Fibroblast of peridontal ligament (primary cell): ENCODE measurements at regions not wholly inside any gene's neighbourhood (a gene's known extent, or its start where the extent isn't known, plus 50 kb on each side); places are given as distances from the start of the nearest gene placed in this dataset.

Experiments used
- DNase-seq: peaks from one replicate; pipeline ENCODE4 v3.0.0-alpha.2; 2010; ENCODE audit errors: extremely low read depth

DNA sequence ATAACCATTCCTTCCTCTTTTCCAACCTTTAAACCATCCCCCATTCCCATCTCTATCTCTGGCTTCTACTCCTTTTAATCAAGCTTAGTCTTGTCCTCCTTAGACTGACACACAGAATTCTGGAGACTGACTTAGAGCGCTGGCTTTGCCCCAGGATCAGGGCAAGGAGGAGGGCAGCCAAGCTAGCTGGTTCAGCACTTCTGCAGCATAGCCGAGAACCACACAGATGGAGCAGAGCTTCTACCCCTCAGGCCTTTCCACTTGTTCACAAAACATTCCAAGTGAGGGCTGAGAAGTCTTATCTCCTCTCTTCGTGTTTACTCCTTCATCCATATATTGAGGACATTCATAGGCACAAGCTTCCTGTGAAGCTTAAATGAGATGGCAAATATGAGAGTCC lies 246.5 kb upstream of the PEX5L start:
- DNase-seq: no peak

DNA sequence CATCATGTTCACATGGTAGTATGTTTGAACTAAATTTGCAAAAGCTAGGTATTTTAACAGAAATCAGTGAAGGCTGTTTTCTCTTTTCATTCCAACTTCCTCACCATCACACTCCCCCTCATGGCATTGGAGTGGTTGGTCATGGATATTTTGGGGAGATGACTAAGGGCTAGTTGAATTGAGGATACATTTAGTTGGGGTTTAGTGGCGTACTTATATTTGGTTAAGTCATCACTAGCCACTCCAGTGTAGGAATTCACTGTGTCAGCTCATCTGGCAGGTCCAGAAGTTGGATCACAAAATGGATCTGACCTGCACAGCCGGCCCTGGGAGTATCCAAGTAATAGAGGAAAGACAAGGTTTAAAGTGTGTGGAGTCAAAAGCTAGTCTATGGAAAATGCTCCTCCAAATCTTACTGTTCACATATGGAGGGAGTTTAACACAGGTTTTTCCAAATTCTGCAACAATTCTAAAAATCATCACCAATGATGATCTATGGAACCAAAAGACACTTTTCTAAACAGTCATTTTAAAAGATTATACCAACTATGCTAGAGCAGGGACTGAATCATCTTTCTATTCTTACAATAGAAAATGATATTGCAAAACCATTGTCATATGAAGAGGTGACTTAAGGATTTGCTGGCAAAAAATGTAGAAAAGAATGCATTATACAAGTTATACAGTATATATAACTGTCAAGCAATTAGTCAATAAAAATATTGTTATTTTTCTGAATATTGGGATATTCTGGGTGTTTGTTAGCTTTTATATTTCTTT lies 247.8 kb upstream of the PEX5L start:
- DNase-seq: peak; percentile 60

DNA sequence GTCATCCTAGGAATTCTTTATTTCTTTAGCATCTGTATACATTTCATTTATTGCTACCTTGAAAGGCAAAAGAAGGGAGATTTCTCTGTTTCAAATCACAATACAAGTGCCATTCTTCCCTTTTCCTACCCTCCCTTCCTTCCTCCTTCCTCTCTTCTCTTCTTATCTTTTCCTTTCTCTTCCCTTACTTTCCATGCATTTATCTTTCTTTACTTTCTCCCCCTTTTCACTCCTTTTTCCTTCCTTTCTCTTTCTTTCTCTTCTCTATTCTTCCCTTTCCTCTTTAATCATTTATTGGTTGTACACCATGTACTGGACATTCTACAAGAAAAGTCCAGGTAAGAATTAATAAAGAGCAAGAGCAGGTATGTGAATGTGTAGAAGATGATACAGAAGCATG lies 251.0 kb upstream of the PEX5L start:
- DNase-seq: no peak

DNA sequence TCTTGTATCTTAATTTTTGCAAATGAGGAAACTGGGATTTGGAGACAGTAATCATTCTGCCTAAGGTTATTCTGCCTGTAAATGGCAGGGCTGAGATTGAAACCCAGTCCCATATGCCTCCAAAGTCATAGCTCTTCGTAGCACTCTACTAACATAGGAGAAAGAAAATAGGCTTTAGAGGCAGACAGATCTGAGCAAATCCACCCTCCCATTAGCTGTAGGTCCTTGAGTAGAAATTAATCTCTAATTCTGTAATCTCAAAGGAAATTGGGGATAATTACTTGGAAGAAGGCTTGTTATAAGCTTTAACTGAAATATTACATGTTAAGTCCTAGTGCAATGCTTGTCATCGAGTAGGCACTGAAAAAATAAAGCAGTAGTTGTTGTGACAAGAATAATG lies 252.1 kb upstream of the PEX5L start:
- DNase-seq: no peak

DNA sequence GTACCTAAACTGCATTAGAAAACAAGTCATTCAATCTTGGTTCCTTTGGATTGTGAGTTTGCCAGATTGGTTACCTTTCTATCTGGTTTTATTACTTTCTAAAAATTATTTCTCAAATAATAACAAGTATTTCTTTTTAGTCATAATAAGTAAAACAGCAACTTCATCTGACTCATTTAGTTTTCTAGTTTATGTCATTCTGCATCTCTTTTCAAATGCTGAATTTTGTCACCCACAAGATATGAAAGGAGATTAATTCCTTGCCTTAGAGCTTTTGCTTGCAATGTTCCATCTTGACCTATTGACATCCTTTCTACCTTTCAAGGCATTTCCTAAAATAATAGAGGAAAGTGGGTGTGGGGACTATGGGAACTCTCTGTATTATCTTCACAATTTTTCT lies 253.6 kb upstream of the PEX5L start:
- no peak for DNase-seq

DNA sequence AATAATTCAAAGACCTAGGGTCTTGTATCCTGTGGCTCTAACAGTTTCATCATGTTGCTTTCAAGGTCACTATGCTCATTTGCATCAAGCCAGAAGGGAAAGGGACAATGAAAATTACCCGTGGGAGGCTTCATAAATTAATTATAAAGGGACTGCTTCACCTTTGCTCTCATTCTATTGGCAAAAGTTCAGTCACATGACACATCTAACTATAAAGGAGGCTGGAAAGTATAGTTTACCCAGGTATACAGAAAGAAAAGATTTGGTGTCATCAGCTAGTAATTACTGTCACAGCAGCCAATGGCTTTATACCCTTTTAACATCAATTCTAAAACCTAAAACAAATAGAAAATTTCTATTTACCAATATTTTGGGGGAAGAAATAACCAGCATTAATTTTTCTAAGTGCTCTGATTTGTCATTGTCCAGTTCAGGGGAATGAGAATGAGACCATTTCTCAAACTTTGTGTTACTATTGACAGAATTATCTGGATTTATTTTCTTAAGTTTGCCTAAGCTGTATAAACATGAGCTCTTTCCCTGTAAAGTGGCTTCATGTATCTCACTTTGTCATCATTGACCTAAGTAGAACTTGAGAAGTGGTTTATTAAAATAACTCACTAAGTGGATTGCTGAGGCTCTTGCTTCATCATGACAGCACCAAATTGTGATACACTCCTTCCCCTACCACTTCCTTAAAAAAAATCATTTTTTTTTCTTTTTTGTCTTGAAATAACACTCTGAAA lies 257.7 kb upstream of the PEX5L start:
- no peak for DNase-seq

DNA sequence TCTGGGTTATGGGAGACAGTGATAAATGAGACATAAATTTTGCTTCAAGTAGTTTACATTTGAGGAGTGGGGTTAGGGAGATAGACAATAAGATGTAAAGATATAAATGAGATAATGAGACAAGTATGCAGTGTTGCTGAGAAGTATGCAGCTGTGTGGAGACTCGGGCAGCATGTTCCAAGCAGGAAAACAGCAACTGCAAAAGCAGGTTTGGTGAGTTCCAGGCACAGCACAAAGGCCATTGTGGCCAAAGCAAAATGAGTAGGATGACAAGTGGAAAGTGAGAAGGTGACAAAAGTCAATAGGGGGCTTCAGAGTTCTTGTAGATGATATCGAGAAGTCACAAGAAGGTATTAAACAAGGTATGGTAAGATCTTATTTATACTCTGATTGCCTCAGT lies 259.1 kb upstream of the PEX5L start:
- no peak for DNase-seq

DNA sequence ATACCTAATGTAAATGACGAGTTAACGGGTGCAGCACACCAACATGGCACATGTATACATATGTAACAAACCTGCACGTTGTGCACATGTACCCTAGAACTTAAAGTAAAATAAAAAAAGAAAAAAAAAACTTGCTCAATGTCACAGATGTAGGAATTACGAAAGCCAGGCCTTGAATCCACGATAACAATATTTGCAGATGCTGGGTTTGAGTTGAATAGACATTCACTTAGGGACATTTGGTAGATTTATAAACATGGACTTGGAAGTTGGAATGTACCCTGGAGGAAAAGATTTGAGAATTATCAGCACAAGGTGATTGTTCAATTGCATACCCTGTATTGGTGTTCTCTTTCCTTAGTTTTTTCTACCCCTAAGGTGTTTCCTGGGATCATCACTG lies 260.2 kb upstream of the PEX5L start:
- no peak for DNase-seq

DNA sequence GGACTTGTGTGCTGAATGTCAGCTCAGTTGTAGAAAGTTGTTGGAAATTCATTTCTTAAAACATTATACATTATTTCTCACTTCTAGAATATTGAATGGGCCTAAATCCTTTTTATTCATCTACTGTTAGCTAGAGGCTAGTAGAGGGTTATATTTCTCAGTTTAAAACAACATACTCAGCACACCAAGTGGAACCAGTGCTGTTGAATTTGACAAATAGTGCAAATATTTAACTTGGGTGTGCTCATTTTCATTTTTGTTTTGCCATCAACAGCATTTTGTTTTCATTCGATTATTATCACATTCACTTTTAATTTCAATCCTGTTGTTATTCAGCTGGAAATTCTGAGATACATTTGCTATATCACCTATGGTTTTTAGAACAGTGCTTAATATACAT lies 269.4 kb upstream of the PEX5L start:
- no peak for DNase-seq

DNA sequence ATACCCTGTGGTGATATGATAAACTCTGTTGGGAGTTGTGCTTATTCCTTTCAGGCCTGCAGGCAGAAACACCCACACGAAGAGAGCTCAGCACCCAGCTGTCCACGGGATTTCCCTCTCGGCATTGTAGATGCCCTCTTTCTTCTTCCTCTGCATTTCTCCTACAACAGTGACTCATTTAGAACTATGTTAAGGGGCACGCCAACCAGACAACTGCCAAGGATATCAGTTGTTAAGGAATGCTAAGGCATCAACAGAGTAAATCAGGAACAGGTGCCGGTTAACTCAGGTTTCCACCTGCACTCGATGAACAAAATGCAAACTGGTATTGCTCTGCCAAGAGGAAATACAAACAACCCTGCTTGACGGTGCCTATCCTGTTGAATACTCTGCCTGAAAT lies 270.0 kb upstream of the PEX5L start:
- peak; percentile 39 for DNase-seq

DNA sequence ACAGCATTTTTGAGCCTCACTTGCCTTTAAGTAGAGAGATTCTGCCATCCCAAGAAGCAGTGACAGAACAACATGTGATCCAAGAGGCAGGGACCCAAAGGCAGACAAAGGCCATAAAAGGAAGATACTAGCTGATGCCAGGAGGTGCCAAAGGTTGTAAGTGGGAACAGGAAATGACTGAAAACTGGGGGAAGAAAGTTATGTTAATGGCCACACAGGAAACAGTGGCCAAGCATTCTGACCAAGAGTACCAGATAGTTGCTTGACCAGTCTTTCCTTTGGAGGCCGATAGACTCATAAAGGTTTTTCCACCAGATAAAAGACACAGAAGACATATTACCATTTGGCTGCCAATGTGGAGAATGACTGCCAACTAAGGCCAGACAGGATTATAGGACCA lies 274.5 kb upstream of the PEX5L start:
- no peak for DNase-seq

DNA sequence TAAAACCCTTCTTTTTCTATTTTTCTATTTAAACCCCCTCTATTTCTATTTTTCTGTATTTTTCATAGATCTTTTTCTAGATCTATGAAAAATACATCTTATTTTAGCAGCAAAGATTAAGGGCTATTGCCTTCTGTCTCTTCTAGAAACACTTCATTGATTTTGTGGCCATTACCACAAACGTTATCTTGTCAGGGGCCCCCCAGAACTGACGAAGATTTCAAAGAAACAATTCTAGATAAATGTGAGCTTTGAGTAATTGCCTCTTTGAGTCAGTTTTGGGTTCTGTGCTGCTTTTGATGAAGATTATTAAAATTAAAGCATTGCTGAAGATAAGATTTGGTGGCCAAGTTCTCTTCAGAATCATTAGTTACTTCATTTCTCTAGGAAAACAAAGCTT lies 279.6 kb upstream of the PEX5L start:
- no peak for DNase-seq

DNA sequence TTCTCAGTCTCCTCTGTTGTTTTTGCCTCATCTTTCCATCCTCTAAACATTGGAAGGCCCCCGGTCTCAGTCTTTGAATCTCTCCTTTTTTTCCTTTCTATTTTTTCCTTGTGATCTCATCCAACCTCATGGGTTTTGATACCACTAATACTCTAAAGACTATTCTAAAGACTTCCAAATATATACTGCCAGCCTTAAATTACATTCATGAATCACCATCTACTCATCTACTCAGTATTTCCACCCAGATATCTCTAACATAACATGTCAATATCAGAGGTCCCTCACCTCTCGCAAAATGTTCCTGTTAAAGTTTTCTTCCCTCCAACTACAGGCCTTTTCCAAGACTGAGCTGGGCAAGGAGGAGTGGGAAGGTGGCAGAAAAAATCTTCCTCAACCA lies 282.5 kb upstream of the TTC14 start:
- DNase-seq: peak; percentile 16

DNA sequence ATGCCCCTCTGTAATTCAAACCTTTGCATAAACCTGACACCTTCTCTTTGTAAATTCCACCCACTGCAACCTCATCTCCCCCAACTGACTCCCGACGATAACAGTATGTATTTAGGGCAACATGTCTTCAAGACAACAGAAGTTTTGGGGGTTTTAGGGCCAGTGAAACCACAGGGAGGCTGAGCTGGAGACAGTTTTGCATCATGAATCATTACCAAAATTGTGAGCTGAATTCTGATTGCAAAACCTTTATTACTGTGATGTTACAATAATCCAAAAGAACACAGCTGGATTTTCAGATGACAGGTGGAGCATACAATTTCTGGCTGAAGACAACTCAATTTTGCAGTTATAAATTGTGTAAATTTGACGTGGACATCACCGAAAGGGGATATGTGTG lies 281.3 kb upstream of the TTC14 start:
- DNase-seq: peak; percentile 38

DNA sequence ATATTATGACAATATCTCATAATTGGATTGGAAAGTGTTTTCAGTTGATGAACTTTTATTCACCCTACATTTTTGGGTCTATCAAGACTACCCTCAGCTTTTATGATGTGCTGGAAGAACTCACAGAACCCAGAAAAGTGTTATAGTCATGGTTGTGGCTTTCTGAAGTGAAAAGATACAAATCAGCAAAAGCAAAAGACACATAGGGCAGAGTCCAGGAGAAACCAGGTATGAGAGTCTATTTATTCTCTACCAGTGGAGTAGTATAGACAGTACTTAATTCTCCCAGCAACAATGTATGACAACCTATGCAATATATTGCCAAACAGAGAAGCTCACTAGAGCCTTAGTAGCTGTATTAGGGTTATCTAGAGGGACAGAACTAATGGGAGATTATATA lies 280.4 kb upstream of the TTC14 start:
- no peak for DNase-seq

DNA sequence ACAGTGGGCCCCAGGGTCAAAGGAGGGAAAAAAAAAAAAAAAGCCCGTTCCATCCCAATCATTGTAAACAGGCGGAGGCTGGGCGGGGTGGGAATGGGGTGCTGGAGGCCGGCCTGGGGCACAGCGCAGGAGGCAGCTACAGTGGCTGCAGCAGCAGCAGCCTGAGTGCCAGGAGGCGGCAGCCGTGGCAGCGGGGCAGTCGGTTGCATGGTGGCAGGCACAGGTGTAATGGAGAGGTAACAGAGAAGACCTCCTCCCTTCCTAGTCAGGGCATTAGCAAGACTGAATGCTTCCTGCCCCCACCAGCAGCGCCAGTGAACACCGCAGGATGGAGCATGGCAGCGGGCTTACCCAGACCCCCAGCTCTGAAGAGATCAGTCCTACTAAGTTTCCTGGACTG lies 279.1 kb upstream of the TTC14 start:
- DNase-seq: no peak

DNA sequence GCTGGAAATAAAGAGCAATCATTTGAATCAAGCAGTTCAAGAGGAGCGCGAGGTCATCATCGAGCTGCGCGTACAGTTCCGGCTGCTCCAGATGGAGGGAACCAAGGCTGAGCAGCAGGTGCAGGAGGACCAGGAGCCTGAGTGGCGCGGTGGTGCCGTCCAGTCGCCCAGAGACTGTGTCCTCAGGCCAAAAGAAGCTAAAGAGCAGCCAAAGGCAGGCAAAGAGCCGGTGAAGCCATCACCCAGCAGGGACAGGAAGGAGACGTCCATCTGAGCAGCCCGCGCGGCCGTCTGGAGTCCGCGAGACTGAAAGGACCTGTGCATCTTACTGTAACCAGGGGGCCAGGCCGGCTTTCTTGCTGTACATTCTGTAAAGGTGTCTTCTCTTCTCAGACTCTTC lies 277.2 kb upstream of the TTC14 start:
- no peak for DNase-seq

DNA sequence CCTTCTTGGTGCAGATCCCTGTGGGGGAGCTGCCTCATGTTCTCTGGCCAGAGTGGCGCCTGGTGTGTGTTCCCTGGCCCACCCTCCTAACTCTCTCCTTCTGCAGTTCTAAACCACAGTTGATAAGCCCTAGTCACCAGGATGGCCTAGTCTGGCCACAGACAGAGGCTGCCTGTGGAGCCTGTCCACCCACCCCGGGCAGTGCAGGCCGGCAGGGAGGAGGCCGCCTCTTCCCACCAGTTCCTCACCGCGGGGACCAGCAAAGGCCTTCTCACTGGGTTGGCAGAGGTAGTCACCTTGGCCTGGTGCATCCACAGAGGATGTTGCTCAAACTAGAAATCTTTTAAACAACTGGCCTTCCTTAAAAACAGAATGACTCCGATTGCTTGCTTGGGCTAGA lies 276.4 kb upstream of the TTC14 start:
- no peak for DNase-seq

DNA sequence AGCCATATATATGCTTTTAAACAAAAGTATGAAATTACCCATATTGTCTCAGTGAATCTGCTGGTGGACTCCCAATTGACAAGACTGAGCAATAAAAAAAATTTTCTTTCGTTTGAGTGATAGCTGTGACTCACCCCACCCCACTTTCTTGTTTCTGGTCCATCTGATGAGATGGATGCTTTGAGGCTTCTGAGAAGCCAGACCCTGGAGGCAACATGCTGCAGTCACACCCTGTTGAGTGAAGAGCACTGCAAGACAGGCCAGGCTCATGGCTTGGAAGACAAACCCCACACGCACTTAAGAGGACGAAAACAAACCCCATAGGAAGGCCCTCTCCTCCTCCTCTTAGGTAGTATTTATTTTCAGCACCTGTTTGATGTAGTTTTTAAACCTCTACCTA lies 276.0 kb upstream of the TTC14 start:
- DNase-seq: no peak

DNA sequence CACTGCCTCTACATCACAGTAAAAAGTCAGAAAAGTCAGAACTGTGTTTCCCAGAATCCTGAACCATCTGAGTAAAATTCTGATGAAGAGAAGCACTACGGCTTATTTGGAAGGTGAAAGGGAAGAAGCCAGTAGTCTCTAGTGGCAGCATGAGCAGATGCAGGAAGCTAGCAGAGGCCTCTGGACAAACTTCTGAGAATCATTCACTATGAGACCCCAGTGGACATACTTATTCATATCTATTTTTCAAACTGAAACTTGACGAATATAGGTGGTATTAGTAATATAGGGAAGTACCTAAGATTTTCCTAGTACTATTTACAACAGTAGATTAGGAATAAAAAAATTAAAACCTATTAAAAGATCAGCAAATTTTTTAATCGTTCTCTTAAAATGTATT lies 272.8 kb upstream of the TTC14 start:
- DNase-seq: no peak

DNA sequence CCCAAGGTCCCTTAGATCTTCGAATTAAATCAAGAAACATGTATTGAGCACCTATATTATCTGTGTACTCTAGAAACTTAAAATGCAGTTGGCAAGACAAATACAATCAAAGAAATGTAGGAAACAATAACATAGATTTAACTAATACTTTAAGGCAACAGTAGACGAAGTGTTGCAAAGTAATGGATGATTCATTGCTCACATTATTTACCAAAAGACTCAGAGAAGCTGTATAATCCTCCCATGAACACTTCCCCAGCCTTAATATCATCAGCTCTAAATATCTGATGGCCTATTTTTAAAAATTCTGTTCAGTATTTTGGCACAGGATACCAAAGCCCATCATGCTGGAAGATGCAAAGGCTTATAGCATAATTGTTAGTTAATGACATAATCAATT lies 272.1 kb upstream of the TTC14 start:
- no peak for DNase-seq

DNA sequence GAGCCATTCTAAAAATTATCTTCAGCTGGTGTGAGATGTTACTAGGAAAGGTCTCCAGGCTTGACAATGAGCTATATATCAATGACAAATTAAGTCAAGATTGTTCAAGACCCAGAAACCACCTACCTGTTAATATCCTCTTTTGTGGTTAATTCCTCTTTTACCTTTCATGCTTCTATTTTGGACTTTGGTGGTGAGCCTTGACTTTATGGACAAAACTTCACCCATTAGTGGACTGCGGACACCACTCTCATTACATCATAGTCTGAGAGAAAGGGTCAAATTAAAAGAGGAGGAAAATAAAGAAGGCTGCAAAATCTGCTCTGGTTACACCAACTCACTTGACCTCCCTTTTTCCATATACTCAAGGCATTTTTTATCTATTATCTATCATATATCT lies 271.5 kb upstream of the TTC14 start:
- no peak for DNase-seq

DNA sequence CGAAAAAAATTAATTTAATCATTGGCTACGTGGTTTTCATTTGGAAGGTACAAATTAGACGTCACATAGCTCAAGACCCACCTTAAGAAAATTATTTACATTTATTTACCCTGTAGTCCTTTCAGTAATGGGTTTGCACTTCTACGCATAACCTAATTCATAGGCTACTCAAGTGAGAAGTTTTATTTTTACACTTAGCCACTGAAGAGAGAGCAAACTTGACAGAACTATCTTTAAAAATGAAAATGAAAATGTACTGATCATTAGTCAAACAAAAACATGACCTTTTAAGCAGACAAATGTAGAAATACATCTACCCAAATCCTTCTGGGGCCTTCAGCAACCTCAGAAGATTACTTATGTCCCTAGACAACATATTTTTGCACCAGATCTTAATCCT lies 269.4 kb upstream of the TTC14 start:
- no peak for DNase-seq

DNA sequence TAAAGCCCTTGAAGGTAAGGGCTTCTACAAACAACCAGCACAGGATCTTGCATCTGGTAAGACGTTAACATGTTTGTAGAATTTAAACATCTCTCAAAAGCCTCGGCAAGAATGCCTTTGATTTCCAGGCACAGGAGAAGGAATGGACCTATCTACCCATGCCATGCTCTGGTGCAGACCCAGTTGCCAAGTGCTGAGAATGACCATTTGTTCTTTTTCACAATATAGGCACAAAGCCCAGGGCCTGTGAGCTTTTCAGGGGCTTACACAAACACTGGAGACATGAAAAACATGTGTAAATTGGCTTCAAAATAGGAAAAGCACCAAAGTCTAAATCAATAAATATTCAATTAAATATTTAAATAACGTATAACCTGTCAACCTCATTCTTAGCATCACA lies 266.9 kb upstream of the TTC14 start:
- DNase-seq: no peak
